CD4-positive, alpha-beta T cell treated with Interferon gamma for 1 hour (primary cell): ENCODE measurements at regions not wholly inside any gene's neighbourhood (a gene's known extent, or its start where the extent isn't known, plus 50 kb on each side); places are given as distances from the start of the nearest gene placed in this dataset.

Experiments
- DNase-seq: peaks from one replicate; pipeline ENCODE4 v3.0.0-alpha.2; 2020

GRCh38 chr18:24915547-24915946 lies 436.4 kb downstream of the ZNF521 start:
- DNase-seq, result no peak

- DNase-seq, result no peak
Measured at GRCh38 chr18:24917767-24918166, 434.2 kb downstream of the ZNF521 start.

- DNase-seq, result no peak
Measured at GRCh38 chr18:24918257-24918656, 433.7 kb downstream of the ZNF521 start.

- DNase-seq, result no peak
Measured at GRCh38 chr18:24919181-24919797, 432.7 kb downstream of the ZNF521 start.

DNA sequence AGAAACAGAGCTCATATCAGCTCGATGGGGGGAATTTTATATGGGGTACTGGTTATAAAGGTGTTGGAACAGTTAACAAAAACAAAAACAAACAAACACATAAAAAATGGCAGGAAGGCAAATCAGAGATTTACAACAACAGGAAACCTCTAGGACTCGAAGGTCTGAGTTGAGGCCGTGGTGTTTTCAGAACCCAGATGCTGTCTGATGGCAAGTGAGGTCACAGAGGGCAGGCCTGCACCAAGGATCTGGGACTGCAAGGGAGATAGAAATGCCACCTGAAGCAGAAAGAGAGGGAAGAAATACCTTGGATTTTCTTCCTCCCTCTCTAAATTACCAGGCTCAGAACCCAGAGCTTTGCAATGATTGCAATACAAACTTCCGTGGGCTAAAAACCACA lies 429.5 kb downstream of the ZNF521 start:
- DNase-seq, result no peak

DNA sequence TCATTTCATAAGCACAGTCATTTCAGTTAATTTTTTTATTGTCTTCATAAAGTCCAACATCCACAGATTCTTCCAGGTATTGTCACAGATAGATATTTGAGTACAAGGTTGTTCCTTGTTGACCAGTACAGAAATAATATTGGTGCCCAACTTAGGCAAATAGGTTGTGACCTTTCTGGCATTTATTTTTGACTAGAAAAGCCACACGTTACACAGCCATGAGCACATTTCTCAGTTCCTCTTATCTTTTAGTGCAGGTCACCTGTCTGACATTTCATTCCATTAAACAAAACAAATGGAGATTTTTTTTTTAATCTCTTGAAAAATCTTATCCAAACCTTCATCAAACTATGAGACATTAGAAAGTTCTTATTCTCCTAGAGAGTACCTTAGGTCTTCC lies 428.8 kb downstream of the ZNF521 start:
- no peak for DNase-seq

GRCh38 chr18:24924066-24924716 lies 427.8 kb downstream of the ZNF521 start:
- DNase-seq, result no peak

- no peak for DNase-seq
Measured at GRCh38 chr18:24926649-24927048, 425.3 kb downstream of the ZNF521 start.

- DNase-seq, result no peak
Measured at GRCh38 chr18:24928301-24928878, 423.6 kb downstream of the ZNF521 start.

DNA sequence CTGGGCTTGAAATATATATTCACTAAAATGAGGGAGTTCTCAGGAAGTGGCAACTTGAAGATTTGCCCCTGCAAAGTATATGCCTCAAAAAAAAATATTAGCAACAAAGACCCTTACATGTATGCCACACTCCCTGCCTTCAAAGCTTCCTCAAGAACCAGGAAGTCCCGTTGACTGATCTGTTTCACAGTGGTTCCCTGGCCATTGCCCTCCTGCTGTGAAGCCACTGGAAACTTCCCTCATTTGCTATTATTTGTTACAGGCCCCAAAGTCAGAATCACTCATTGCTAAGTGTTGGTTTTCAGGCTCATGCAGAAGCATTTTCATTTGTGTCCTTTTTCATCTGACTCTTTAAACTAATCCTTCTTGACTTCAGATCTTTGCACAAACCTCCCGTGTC lies 421.5 kb downstream of the ZNF521 start:
- DNase-seq, result no peak

DNA sequence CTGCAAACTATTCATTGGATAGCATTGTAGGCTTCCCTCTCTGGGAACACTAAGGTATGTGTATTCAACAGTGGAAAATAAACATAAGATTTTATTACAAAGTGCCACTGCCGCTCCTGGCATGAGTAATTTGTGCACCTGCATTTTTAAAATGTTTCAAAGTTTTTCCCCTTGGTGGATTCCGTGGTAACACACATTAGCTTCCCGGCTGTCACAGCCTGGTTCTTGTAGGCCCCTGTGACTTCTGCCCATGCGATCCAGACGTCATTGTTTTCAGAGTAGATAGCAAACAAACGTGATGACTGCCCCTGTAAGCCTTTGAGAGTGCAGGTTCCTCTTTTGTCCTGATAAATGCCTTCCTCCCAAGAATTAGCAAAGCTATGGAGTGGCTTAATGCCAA lies 421.0 kb downstream of the ZNF521 start:
- DNase-seq, result no peak

DNA sequence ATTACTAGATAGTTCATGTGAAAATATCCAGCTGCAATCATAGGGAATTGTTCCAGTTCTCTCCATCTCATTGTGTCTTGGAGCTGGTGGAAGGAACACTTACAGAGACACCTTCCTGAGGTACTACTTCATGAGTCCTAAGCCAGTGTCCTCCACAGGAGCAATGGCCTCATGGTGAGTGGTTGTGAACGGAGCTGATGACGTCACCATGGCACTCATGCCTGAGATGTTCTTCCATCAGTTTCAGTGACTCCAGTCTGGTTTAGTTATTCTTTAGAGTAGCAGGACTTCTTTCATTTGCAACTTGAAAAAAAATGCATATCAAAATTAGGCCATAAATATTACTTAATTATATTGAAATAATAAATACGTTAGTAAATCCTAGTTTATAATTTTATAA lies 418.6 kb downstream of the ZNF521 start:
- DNase-seq, result no peak

DNA sequence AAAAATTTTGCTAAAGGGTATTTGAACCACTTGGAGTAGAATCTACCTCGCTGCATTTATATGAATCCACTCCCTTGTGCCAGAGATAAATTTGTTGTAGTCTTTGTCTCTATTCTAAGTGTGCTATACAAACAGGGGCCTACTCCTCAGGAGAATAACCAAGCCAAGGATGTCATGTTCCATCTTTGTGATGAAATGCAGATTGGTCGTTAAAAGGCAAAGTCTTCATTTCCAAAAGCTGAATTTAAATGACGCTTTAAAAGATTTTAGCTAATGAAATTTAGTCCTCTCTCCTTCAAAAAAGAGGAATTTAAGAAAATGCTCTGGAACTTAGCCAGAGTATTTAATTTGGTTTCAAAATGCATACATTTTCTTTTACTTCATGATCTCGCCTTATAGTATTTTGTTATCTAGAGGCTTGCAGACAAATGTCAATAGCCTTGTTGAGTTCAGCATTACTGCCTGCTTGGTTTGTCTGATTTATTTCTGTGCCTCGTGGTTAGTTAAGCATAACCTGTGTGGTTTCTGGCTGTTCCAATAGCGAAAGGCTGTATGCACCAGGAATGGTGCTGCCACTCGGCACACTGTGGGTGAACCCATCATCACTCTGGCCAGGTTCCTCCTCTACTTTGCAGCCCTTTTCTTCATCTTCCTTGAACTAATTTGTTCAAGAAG lies 417.6 kb downstream of the ZNF521 start:
- DNase-seq, result no peak

DNA sequence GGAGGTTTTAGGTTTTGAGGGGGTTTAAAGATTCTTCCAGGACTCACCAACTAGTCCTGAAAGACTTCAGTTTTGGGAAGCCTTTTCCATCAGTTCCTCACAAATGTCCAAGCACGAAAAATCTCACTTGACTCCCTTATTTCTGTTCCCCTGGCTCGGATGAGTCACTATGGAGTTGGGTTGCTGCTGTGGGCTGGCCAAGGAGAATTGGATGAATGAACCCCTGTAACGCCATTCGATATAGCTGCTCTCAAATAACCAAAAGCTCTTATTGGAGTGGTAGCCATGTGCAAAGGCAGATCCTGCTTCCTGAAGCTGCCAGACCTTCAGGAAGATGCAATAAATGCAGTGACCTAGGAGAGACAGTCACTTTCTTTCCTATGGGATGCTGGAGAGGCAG lies 417.0 kb downstream of the ZNF521 start:
- no peak for DNase-seq

DNA sequence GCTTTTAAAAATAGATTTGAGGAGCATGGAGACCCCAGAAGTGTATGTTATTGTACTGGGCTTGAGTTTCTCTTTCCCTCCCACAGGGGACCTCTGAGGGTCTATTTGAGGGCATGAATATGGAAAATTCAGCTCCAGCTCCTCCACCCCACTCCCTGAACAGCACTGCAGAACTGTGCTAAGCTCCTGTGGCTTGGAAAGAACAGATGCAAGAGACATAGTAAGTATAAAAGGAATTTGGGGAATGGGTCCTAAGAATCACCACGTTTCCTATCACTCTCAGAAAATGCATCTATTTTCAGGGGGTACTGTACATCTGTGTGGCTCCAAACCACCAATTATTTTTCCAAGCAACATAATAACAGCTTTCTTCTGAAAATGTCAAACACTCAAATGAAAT lies 416.1 kb downstream of the ZNF521 start:
- no peak for DNase-seq

- DNase-seq, result no peak
Measured at GRCh38 chr18:24936691-24937090, 415.3 kb downstream of the ZNF521 start.

DNA sequence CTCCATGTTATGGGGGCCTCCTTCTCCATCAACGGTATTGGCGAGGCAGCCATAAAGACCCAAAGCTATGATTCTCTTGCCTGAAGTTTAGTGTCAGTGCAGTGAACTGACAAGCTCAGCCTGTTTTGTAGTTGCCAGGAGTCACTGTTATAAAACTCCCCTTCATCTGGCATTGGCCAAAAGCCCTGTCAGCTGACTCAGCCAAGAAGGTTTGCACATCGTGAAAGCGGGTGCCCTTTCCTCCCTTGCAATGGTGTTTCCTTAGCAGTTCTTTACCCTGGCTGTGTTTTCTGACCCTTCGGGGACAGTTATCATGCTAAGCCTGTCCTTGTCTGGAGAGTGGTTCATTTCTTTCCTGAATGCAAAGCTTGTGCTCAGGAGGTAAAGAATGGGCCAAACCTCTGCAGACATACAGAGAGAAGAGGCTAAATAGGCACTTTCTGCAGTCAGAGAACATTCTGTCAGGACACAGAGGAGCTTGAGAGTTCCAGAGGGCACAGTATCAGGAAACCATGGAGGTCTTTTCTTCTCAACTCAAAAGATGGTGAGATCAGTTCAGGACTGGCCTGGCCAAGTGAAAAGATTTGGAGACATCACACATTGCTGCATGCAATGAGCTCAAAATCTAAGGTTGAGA lies 414.2 kb downstream of the ZNF521 start:
- no peak for DNase-seq

DNA sequence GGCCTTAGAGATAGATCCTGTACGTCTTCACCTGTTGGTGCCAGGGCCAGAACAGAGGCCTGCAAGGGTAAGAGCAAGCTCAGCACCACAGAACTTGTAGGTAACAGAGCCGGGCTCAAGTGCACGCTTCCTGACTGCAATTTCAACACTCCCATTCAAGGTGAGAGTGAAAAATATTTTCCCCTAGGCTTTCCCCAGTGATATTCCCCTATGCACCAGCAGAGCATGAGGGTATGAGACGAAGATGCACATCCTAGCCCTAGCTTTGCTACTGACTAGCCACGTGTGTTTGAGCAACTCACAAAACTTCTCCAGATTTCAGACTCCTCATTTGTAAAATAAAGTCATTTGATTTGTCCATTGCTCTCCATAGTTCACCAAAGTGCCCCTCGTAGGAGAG lies 411.6 kb downstream of the ZNF521 start:
- no peak for DNase-seq

DNA sequence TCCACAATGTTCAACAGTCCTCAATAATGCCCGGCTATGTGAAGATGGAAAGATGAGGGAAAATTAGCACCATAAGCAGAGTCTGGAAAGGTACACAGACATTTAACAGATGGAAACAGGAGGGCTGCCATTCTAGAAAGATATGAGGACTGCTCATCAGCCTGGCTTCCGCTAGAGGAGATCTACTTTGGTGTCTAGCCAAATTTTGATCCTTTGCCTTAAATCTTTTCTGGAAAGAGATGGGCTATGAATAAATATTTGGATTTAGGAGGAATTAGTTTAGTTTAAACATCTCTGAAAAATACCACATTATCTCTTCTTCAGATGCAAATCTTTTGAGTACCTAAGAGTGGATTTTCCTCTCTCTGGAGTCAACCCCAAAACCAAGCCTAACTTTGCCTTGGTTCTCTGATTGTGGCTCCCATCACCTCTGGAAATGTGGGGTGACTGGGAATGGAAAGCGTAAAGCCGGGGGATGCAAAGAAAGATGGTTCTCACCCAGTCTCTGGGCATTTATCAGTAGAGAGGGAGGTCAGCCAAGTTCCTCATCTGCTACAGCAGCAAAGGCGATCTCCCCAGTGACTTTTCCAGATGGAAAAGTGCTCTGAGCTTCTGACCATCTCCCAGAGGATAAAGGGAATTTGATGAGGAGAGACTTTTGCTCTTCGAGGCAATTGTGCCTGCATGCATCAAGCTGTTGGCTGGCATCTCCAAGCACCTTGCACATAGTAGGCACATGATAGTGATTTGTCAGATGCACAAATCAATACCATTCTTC lies 410.6 kb downstream of the ZNF521 start:
- no peak for DNase-seq

- DNase-seq, result no peak
Measured at GRCh38 chr18:24942144-24942543, 409.8 kb downstream of the ZNF521 start.

- DNase-seq, result no peak
Measured at GRCh38 chr18:24947521-24948305, 404.3 kb downstream of the ZNF521 start.

DNA sequence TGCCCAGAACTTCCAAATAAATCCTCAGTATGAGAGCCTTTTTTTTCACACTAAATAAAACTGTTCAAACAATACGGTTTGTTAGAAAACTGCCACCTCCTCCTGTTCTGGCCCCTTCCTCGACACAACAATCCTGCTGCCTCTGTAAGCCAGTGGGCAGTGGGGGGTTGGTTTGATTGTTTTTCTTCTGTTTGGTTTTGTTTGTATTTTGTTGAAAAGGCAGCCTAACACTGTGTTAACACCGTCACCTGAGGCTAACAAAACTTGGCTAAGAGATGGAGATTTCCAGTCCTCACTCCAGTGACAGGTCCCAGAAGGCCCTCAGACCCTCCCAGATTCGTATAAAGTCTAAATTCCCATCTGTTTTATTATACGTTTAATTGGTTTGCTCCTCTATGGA lies 402.1 kb downstream of the ZNF521 start:
- DNase-seq, result no peak
